Duodenal mucosa (tissue), 2 donors: ENCODE measurements at regions not wholly inside any gene's neighbourhood (a gene's known extent, or its start where the extent isn't known, plus 50 kb on each side); places are given as distances from the start of the nearest gene placed in this dataset.

Source experiments
- H3K27ac ChIP-seq: one replicate; pipeline ENCODE4 v1.7.0; 2013; ENCODE audit warnings: low read depth, low read length
- H3K27me3 ChIP-seq, 2 donors: one replicate each; pipeline ENCODE4 v1.7.0; 2013; ENCODE audit warnings: low read length in 2 of 2, control low read depth in 1 of 2; ENCODE audit not compliant: insufficient read depth in 2 of 2, control insufficient read depth in 1 of 2
- H3K36me3 ChIP-seq, 2 donors: one replicate each; pipeline ENCODE4 v1.7.0; 2013; ENCODE audit warnings: low read length in 2 of 2, control low read depth in 1 of 2; ENCODE audit not compliant: insufficient read depth in 2 of 2, control insufficient read depth in 1 of 2
- H3K4me1 ChIP-seq, 2 donors: one replicate each; pipeline ENCODE4 v1.7.0; 2013; ENCODE audit warnings: low read length in 2 of 2, control low read depth in 1 of 2; ENCODE audit not compliant: insufficient read depth in 2 of 2, control insufficient read depth in 1 of 2
- H3K4me3 ChIP-seq, 2 donors: one replicate each; pipeline ENCODE4 v1.7.0; 2013; ENCODE audit warnings: low read length in 2 of 2, low read depth in 1 of 2
- H3K9ac ChIP-seq, 2 donors: one replicate each; pipeline ENCODE4 v1.7.0; 2013; ENCODE audit warnings: low read length in 2 of 2, low read depth in 1 of 2
- H3K9me3 ChIP-seq, 2 donors: one replicate each; pipeline ENCODE4 v1.7.0; 2013; ENCODE audit warnings: low read length in 2 of 2, control low read depth in 1 of 2; ENCODE audit not compliant: control insufficient read depth in 1 of 2

DNA sequence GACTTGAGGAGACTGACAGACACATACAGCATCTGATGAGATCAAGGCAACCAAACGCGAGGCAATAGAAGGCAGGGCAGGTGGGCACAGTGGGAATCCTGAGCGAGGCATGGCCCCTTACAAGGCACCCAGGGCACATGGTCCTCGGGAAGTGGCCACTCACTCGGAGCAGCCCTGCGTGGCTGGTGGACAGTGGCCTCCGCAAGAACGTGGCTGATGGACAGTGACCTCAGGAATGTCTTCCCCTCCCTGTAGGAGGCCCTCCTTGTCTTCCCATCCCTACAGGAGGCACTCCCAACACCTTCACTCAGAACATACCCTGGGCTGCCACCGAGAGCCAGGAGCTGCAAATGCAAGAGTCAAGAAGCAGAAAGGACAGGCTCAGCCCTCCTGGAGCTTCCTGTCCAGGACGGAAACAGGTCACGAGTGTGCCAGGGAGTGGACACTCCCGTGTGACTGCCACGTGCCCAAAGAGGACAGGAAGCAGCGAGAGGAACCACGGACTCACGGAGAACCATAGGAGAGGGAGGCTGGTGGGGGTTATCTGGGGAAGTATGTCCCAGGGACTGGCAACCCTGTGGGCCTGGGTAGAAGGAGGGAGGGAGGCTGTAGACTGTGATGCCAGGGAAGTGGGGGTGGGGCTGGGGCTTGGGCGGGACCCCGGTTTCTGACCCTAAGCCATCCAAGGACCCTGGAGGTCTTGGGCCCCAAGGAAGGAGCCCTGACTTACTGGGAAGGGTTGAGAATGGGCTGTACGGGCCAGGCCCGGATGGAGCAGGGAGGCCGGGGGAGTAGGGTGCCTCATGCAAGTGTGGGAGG is 321.9 kb upstream of the IRX4 start:
- Histone ChIP-seq H3K36me3 (no peaks in the 10 kb centered on the region), H3K27me3 (no peaks in the 10 kb centered on the region), H3K4me3 (no peak overlapping the region), H3K27ac (no peak overlapping the region), H3K9ac (no peak overlapping the region), H3K4me1 (no peaks in the 10 kb centered on the region), H3K9me3 (no peaks in the 10 kb centered on the region)

DNA sequence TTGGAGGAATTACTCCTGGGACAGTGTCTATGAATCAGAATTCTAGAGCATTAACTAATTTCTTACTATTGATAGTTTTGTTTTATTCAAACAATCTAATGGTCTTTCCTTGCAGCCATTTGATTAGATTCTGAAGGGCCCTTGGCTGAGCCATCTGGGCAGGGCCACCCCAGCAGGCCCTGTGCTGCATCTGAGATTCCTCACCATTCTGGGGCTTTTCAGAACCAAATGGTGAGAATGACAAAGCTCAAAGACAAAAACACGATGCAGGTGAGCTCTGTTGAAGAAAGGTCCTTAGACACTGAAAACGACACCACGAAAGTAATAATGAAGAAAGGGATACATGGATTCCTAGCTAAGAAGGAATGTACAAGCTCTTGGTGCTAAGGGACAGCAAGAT is 321.0 kb upstream of the IRX4 start:
- Histone ChIP-seq H3K27me3 (no peaks in the 10 kb centered on the region), H3K36me3 (no peaks in the 10 kb centered on the region), H3K9me3 (no peaks in the 10 kb centered on the region), H3K4me1 (no peaks in the 10 kb centered on the region), H3K9ac (no peak overlapping the region), H3K27ac (no peak overlapping the region), H3K4me3 (no peak overlapping the region)

- Histone ChIP-seq H3K4me1 (no peaks in the 10 kb centered on the region), H3K27me3 (no peaks in the 10 kb centered on the region), H3K9me3 (no peaks in the 10 kb centered on the region), H3K4me3 (no peak overlapping the region), H3K9ac (no peak overlapping the region), H3K36me3 (no peaks in the 10 kb centered on the region), H3K27ac (no peak overlapping the region)
Observed at GRCh38 chr5:2201832-2202231, 319.1 kb upstream of the IRX4 start.

GRCh38 chr5:2201421-2201820 is 318.7 kb upstream of the IRX4 start:
- no peaks in the 10 kb centered on the region for H3K9me3 ChIP-seq
- H3K27me3 ChIP-seq = no peaks in the 10 kb centered on the region
- no peak overlapping the region for H3K9ac ChIP-seq
- H3K4me1 ChIP-seq = no peaks in the 10 kb centered on the region
- no peaks in the 10 kb centered on the region for H3K36me3 ChIP-seq
- H3K4me3 ChIP-seq = no peak overlapping the region
- H3K27ac ChIP-seq = no peak overlapping the region

DNA sequence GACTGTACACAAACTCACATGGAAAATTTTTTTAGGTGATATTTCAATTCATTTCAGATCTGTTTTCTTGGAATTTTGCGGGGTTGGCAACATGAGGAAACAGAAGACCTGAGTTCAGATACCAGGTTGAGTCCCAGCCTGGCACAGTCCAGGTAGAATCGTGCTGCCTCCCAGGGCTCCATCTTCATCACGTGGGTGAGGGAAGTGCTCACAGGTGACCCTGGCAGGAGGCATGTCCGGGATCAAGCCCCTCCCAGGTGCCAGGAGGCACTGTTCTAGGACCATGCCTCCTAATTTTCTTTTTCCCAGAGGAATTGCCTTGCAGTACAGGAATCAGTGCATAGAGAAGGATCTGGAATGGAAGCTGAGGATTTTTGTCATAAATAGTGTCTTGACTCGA is 318.3 kb upstream of the IRX4 start:
- Histone ChIP-seq H3K27me3 (no peaks in the 10 kb centered on the region), H3K9ac (no peak overlapping the region), H3K27ac (no peak overlapping the region), H3K9me3 (no peaks in the 10 kb centered on the region), H3K4me3 (no peak overlapping the region), H3K36me3 (no peaks in the 10 kb centered on the region), H3K4me1 (no peaks in the 10 kb centered on the region)

DNA sequence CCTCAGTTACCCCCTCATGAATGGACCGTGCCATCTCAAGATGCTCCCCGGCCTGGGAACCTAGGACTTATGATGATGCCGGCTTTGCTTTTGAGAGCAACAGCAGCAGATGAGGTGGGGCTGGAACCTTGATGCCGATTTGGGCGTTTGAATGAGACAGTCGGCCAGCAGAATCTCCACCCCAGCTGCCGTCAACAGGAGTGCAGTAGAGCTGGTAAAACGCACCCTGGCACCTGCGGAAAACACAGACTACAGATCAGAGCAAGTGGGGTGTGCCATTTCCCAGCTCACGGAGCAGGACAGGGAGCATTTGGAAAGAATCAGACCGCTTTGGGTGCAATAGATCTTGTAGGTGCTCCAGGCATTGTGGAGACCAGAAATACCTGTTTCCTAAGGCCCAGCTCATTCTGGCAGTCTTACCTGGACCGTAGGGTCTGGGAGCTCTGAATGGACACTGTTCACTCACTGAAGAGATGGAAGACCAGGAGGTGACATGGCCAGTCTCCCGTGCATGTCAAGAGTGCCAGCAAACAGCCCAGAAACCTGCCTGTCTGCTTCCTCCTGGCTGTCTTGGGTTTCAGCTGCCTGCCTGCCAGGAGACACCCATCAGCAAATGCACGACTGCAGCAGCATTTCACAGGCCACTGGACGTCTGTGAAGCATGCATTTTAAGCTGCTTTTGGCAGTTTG is 317.7 kb upstream of the IRX4 start:
- Histone ChIP-seq H3K9me3 (no peaks in the 10 kb centered on the region), H3K4me1 (no peaks in the 10 kb centered on the region), H3K27me3 (no peaks in the 10 kb centered on the region), H3K36me3 (no peaks in the 10 kb centered on the region), H3K27ac (no peak overlapping the region), H3K9ac (no peak overlapping the region), H3K4me3 (no peak overlapping the region)

DNA sequence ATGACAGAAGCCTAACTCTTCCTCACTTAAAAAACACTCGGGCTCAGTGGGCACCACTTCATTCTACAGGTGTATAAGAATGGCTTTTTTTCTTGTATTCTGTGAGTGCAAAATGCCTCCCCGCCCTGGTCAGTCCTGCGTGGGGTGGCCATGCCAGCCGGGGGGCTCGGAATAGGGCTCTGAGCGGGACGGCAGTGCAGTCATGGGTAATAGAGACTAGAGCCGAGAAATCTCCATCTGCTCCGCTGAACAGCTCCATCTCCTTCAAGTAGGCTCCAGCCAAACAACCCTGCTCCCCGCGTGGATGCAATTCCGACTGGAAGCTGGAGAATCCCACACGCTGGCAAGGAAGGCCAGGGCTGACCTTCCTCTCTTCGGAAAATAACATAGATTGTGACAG is 317.0 kb upstream of the IRX4 start:
- Histone ChIP-seq H3K9ac (no peak overlapping the region), H3K4me3 (no peak overlapping the region), H3K4me1 (no peaks in the 10 kb centered on the region), H3K36me3 (no peaks in the 10 kb centered on the region), H3K27ac (no peak overlapping the region), H3K27me3 (no peaks in the 10 kb centered on the region), H3K9me3 (no peaks in the 10 kb centered on the region)

DNA sequence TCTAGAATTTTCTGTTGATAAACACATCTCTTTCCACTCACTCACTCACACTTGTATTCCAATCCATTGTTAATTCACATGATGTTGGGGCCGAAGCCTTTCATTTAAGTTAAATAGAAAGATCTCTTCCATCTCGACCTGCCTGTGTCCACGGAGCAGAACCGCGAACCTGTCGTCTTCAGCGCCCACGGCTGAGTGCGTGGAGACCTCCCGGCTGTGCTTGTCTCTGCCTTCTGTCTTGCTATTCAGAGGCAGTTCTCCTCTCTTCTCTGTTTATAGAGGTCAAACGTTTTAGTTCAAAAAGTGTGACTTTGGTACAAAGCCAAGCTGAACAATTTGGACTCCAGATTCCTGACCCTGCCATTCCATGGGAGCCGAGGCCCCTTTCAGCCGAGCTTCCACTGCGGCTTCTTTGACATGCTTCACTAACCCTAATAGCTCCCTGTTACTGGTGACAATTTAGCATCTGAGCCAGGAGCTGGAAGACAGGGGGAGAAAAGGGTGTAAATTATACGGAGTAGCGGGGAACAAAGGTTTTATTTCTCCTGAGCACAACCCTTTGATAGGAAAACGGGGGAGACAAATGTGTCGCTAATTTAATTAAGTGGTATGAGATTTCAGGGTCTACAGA is 314.4 kb upstream of the IRX4 start:
- Histone ChIP-seq H3K9ac (no peak overlapping the region), H3K27me3 (no peaks in the 10 kb centered on the region), H3K36me3 (no peaks in the 10 kb centered on the region)

DNA sequence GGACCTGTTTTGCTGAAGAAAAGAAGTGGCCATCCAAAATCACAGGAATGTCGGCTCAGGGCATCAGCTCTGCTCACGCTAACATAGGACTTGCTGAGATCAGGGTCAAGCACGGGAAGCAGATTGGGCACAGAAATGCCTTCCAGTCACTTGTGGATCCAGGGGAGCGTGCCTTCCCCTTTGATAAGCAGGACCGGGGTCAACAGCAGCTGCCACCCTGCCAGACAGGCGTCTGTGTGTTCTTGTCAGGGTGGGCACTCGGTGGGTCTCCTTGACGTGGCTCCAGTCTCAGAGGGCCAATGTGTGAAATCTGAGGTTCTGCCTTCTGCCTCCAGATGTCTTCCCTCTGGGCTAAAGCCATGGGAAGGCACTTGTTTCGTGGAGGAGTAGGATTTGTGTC is 313.7 kb upstream of the IRX4 start:
- no peaks in the 10 kb centered on the region for H3K4me1 ChIP-seq
- no peaks in the 10 kb centered on the region for H3K36me3 ChIP-seq
- H3K9ac ChIP-seq = no peak overlapping the region
- no peaks in the 10 kb centered on the region for H3K9me3 ChIP-seq
- no peaks in the 10 kb centered on the region for H3K27me3 ChIP-seq
- no peak overlapping the region for H3K4me3 ChIP-seq
- no peak overlapping the region for H3K27ac ChIP-seq

More for the DNA sequence above, 314.4 kb upstream of the IRX4 start:
- Histone ChIP-seq H3K4me3 (no peak overlapping the region), H3K27ac (no peak overlapping the region), H3K9me3 (no peaks in the 10 kb centered on the region), H3K4me1 (no peaks in the 10 kb centered on the region)

- H3K4me3 ChIP-seq = no peak overlapping the region
- H3K9ac ChIP-seq = no peak overlapping the region
- no peaks in the 10 kb centered on the region for H3K4me1 ChIP-seq
- no peaks in the 10 kb centered on the region for H3K36me3 ChIP-seq
- no peaks in the 10 kb centered on the region for H3K9me3 ChIP-seq
- no peaks in the 10 kb centered on the region for H3K27me3 ChIP-seq
- no peak overlapping the region for H3K27ac ChIP-seq
Observed at GRCh38 chr5:2194949-2195348, 312.2 kb upstream of the IRX4 start.
